Muscle of leg (tissue), 3 donors: ENCODE measurements at regions not wholly inside any gene's neighbourhood (a gene's known extent, or its start where the extent isn't known, plus 50 kb on each side); places are given as distances from the start of the nearest gene placed in this dataset.
A peak's percentile ranks its signal among the peaks of the same experiment; 100 is the strongest.

Experiments
- DNase-seq: peaks from one replicate; pipeline ENCODE4 v3.0.0; 2013
- H3K27ac ChIP-seq: one replicate; pipeline ENCODE4 v1.5.1; 2013; ENCODE audit warnings: mild to moderate bottlenecking, low read length, control low read depth
- H3K27me3 ChIP-seq: one replicate; pipeline ENCODE4 v1.6.1; 2013; ENCODE audit warnings: low read length; ENCODE audit not compliant: control insufficient read depth, insufficient read depth
- H3K36me3 ChIP-seq: one replicate; pipeline ENCODE4 v1.6.1; 2013; ENCODE audit warnings: low read length; ENCODE audit not compliant: control insufficient read depth, insufficient read depth
- H3K4me1 ChIP-seq: one replicate; pipeline ENCODE4 v1.6.1; 2013; ENCODE audit warnings: low read length; ENCODE audit not compliant: control insufficient read depth, insufficient read depth
- H3K4me3 ChIP-seq: one replicate; pipeline ENCODE4 v1.5.1; 2013; ENCODE audit warnings: low read length, control low read depth
- H3K9me3 ChIP-seq: replicated peaks from 2 replicates; pipeline ENCODE4 v1.6.1; 2013; ENCODE audit warnings: low read depth, low read length; ENCODE audit not compliant: control insufficient read depth
- WGBS: methylation state at CpG from one replicate; pipeline ENCODE4 v1.1.5; 2013; ENCODE audit warnings: missing lambda C conversion rate; ENCODE audit not compliant: insufficient coverage; 5-methylcytosine and 5-hydroxymethylcytosine counted together

DNA sequence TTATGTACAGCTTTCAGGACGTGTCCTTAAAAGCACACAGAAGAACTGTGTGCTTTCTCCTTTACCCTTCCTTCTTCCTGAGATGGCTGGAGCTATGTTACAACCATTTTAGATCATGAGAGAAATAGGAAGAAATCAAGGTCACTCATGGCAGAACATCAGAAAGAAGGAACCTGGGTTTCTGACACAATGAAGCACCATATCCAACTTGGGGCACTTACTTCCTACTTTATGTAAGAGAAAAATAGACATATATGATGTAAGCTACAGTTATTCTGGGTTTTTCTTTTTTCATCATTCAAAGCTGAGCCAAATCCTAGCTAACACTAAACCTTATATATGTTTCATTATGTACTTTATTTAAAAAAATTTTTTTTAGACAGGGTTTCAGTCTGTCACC lies 79.5 kb downstream of the FAM161A start:
- no peak for DNase-seq
- H3K27ac ChIP-seq, result no peak overlapping the region
- no peaks in the 10 kb centered on the region for H3K36me3 ChIP-seq
- peaks cover 4% of the 10 kb centered on the region for H3K27me3 ChIP-seq
- WGBS, result no CpG with 5 or more reads among the region's 1 CpG
- H3K4me3 ChIP-seq, result no peak overlapping the region
- no peaks in the 10 kb centered on the region for H3K4me1 ChIP-seq
- no peaks in the 10 kb centered on the region for H3K9me3 ChIP-seq

DNA sequence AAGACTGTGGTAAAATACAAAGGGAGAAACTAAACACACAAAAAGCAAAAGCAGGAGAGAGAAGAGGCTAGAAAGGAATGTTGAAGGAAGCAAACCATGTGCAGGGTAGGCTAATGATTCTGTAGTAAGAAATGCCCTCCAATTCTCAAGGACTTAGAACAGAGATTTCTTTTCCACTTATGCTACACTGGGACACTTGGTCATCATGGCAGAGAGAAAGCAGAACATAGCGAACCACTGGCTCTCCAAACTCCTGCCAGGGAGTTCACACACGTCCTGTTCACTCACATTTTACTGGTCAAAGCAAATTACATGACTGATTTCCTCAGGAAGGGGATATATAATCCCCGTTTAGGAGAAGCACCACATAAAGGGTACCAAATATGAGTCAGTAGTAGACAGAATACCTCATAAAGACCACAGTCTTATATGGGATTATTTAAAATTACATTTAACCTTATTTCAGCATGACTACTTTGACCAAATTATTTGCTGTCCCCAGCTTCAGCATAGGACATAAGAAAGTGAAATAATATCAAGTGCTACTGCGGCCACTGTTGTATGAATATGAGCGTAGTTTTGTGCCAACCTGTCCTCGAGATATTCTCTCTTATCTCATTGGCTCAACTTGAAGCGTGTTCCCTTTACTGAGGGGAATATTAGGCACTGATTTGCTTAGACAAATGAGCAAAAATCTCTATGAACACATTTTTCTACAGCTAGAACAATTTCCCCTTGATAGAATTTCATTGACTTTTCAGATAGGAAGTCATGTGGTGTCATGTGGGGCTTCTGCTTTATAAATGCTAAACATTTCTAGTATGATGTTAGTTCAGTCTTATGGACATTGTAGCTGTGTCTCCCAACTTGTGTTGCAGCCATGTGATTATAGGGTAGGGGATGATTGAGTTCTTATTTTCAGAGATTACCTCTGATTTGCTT lies 81.7 kb downstream of the FAM161A start:
- H3K4me3 ChIP-seq, result no peak overlapping the region
- peaks cover 3% of the 10 kb centered on the region for H3K27me3 ChIP-seq
- no peak for DNase-seq
- no peak overlapping the region for H3K27ac ChIP-seq
- WGBS, result no CpG with 5 or more reads among the region's 7 CpGs
- no peaks in the 10 kb centered on the region for H3K36me3 ChIP-seq
- no peaks in the 10 kb centered on the region for H3K4me1 ChIP-seq
- no peaks in the 10 kb centered on the region for H3K9me3 ChIP-seq

DNA sequence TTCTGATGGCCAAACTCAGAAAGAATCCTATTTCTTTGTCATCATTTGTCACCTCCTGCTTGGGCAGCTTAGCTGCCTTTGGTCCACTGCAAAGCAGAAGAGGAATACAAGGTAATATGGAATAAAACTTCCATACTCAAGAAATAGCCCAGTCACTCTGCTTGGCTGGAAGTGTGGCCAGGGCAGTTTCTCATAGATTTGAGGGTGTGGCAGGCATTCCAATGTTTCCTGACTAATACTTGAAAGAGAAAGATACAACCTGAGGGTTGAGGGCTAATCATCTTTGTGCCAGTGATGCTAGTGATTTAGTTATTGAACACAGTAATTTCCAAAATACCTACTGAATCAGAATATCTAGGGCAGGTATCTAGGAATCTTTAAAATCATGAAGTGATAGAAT lies 83.1 kb downstream of the FAM161A start:
- Histone ChIP-seq H3K36me3 (no peaks in the 10 kb centered on the region), H3K4me3 (no peak overlapping the region), H3K27me3 (peaks cover 3% of the 10 kb centered on the region), H3K4me1 (no peaks in the 10 kb centered on the region), H3K9me3 (no peaks in the 10 kb centered on the region), H3K27ac (no peak overlapping the region)
- DNase-seq, result no peak

GRCh38 chr2:61770298-61770697 lies 83.6 kb downstream of the FAM161A start:
- no peak overlapping the region for H3K27ac ChIP-seq
- no peak for DNase-seq
- no peak overlapping the region for H3K4me3 ChIP-seq
- no peaks in the 10 kb centered on the region for H3K9me3 ChIP-seq
- H3K27me3 ChIP-seq, result peaks cover 3% of the 10 kb centered on the region
- 80% methylated on average over 1 of the region's 1 CpG for WGBS
- no peaks in the 10 kb centered on the region for H3K4me1 ChIP-seq
- no peaks in the 10 kb centered on the region for H3K36me3 ChIP-seq

DNA sequence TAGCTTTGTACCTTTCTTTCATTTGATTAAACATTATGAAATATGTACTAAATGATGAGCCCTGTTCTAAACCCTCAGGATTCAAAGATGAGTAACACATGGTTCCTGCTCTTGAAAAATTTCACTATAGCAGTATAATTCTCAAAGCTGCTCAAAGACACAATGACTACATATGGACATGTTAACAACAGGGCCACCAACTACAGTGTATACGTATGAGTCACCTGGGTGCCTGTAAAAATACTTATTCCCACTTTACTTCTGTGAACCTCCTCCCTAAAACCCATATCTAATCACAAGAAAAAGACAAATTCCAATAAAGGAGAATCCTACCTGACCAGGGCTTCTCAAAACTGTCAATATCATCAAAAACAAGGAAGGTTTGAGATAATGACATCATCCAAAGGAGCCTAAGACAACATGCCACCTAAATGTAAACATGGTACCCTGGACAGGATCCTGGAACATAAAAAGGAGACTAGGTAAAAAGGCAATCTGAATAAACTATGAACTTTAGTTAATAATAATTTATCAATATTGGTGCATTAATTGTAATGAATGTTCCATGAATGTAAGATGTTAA lies 84.7 kb downstream of the FAM161A start:
- Histone ChIP-seq H3K36me3 (no peaks in the 10 kb centered on the region), H3K4me1 (peaks cover 2% of the 10 kb centered on the region), H3K27ac (no peak overlapping the region), H3K9me3 (peaks cover 2% of the 10 kb centered on the region), H3K27me3 (peaks cover 3% of the 10 kb centered on the region), H3K4me3 (no peak overlapping the region)
- DNase-seq, result no peak
- 100% methylated on average over 1 of the region's 1 CpG for WGBS

DNA sequence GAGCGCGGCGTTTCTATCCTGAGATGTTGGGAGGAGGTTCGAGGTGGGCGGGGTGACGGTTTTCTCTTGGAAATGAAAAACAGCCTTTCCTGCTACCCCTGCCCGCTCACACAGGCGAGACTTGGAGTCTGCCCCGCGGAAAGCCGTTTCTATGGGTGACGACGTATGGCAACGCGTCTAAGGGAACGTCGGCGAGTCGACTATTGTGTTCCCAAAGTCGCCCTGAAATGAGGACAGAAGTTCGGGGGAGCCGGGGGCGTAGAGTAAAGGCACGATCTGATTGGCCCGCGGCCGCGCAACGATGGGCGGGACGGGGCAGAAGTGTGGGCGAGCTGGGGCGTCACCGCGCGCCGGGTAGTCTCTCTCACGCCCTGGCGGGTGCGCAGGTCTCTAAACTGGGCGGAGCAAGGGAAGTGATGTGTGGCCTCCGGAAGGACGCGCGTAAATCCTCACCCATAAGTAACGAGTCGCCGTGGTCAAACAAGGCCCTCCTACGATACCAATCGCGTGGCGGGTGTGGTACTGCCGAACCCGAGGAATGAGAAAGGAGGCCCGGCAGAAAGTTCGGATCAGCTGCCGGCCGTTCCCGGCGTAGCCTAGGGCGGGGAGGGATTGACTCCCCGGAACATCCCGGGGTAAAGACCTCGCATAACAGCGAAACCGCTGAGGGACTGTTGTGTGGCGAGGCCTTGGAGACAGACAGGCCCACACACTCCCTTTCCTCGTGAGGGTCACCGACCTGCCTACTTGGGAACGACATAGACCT lies 89.6 kb downstream of the FAM161A start:
- Histone ChIP-seq H3K36me3 (no peaks in the 10 kb centered on the region), H3K9me3 (peaks cover 2% of the 10 kb centered on the region), H3K4me1 (peaks cover 2% of the 10 kb centered on the region), H3K27ac (peak overlapping the region; percentile 97), H3K4me3 (peak overlapping the region; percentile 58), H3K27me3 (no peaks in the 10 kb centered on the region)
- DNase-seq, result peak; percentile 99
- under 1% methylated on average over 51 of the region's 70 CpGs for WGBS

GRCh38 chr2:61763605-61764034 lies 90.2 kb downstream of the FAM161A start:
- 0% methylated on average over 16 of the region's 23 CpGs for WGBS
- DNase-seq, result peak; percentile 93
- Histone ChIP-seq H3K36me3 (no peaks in the 10 kb centered on the region), H3K27me3 (no peaks in the 10 kb centered on the region), H3K9me3 (peaks cover 2% of the 10 kb centered on the region), H3K4me3 (peak overlapping the region; percentile 58), H3K27ac (peak overlapping the region; percentile 97), H3K4me1 (peaks cover 2% of the 10 kb centered on the region)

DNA sequence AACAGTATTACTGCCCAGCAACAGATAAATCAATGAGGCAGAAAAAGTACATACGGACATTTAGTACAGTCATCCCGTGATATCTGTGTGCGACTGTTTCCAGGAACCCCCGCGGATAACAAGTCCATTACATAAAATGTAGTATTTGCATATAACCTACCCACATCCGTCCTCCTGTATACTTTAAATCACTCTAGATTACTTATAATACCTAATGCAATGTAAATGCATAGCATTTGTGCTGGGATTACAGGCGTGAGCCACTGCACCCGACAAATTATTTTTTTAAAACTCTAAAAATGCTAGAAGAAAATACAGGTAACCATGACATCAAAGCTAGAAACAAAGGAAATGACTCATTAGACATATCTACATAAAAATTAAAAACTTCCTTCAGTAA lies 91.6 kb downstream of the FAM161A start:
- no peak for DNase-seq
- Histone ChIP-seq H3K27ac (no peak overlapping the region), H3K36me3 (no peaks in the 10 kb centered on the region), H3K27me3 (no peaks in the 10 kb centered on the region), H3K4me3 (no peak overlapping the region), H3K4me1 (peaks cover 2% of the 10 kb centered on the region), H3K9me3 (peaks cover 2% of the 10 kb centered on the region)
- WGBS, result 96% methylated on average over 5 of the region's 8 CpGs

DNA sequence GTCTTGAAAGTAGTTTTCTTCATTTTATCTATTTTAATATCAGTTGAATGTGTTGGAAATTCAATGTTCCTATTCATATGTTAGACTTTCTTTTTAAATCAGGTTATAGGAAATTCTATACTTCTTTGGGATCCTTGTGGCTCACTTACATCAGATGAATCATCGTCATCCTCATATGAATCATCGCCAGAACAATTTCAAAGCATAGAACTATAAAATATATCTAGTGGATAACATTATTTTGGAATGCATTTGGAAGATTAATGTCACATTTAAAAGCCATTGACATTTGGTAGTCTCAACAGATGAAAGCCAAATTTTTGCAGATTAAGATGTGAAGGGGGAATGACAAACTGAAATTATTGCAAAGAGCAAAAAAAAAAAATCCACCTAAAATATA lies 94.1 kb downstream of the FAM161A start:
- no peak for DNase-seq
- H3K27me3 ChIP-seq, result no peaks in the 10 kb centered on the region
- H3K27ac ChIP-seq, result no peak overlapping the region
- H3K36me3 ChIP-seq, result no peaks in the 10 kb centered on the region
- no peak overlapping the region for H3K4me3 ChIP-seq
- H3K9me3 ChIP-seq, result no peaks in the 10 kb centered on the region
- WGBS, result no CpG with 5 or more reads among the region's 2 CpGs
- H3K4me1 ChIP-seq, result peaks cover 2% of the 10 kb centered on the region

- Histone ChIP-seq H3K27ac (no peak overlapping the region), H3K4me3 (no peak overlapping the region), H3K4me1 (no peaks in the 10 kb centered on the region), H3K27me3 (no peaks in the 10 kb centered on the region), H3K9me3 (no peaks in the 10 kb centered on the region), H3K36me3 (no peaks in the 10 kb centered on the region)
- WGBS, result 90% methylated on average over 2 of the region's 4 CpGs
- DNase-seq, result no peak
Measured at GRCh38 chr2:61759005-61759404, 94.9 kb downstream of the FAM161A start.
